Hepatocyte (in vitro differentiated cells): ENCODE measurements at regions not wholly inside any gene's neighbourhood (a gene's known extent, or its start where the extent isn't known, plus 50 kb on each side); places are given as distances from the start of the nearest gene placed in this dataset.

Source experiments
- DNase-seq: peaks from one replicate; pipeline ENCODE4 v3.0.0-alpha.2; 2016; ENCODE audit warnings: low spot score
- H2AFZ ChIP-seq: fragments of 200-600 bp; sonication (generic); 2 replicates; pipeline ENCODE4 v1.6.0; 2016; ENCODE audit warnings: antibody characterized with exemption, mild to moderate bottlenecking
- H3K27ac ChIP-seq: fragments of 200-600 bp; sonication (generic); 2 replicates; pipeline ENCODE4 v1.5.1; 2016; ENCODE audit warnings: mild to moderate bottlenecking
- H3K27me3 ChIP-seq: fragments of 200-600 bp; sonication (generic); 2 replicates; pipeline ENCODE4 v1.6.1; 2016
- H3K36me3 ChIP-seq: fragments of 200-600 bp; sonication (generic); replicated peaks from 2 replicates; pipeline ENCODE4 v1.5.1; 2016; ENCODE audit warnings: low read depth; ENCODE audit not compliant: insufficient read depth
- H3K4me1 ChIP-seq: fragments of 200-600 bp; sonication (generic); 2 replicates; pipeline ENCODE4 v1.5.1; 2016; ENCODE audit warnings: mild to moderate bottlenecking, moderate library complexity; ENCODE audit not compliant: insufficient read depth
- H3K4me2 ChIP-seq: fragments of 200-600 bp; sonication (generic); 2 replicates; pipeline ENCODE4 v1.6.0; 2016
- H3K4me3 ChIP-seq: fragments of 200-600 bp; sonication (generic); 2 replicates; pipeline ENCODE4 v1.5.1; 2016; ENCODE audit warnings: mild to moderate bottlenecking
- H3K79me2 ChIP-seq: fragments of 200-600 bp; sonication (generic); 2 replicates; pipeline ENCODE4 v1.6.0; 2017; ENCODE audit warnings: mild to moderate bottlenecking
- H3K9me2 ChIP-seq: fragments of 200-600 bp; sonication (generic); replicated peaks from 2 replicates; pipeline ENCODE4 v1.6.0; 2017; ENCODE audit warnings: mild to moderate bottlenecking; ENCODE audit not compliant: insufficient read depth
- H3K9me3 ChIP-seq: fragments of 200-600 bp; sonication (generic); 2 replicates; pipeline ENCODE4 v1.5.1; 2016; ENCODE audit warnings: low read depth, mild to moderate bottlenecking
- H4K20me1 ChIP-seq: fragments of 200-600 bp; sonication (generic); 2 replicates; pipeline ENCODE4 v1.6.0; 2016; ENCODE audit warnings: mild to moderate bottlenecking; ENCODE audit not compliant: insufficient read depth, poor library complexity, severe bottlenecking
- EZH2 ChIP-seq: fragments of 200-600 bp; sonication (generic); IDR thresholded peaks from 2 replicates; pipeline ENCODE4 v1.6.1; 2016; ENCODE audit warnings: antibody characterized with exemption, mild to moderate bottlenecking, borderline replicate concordance
- EZH2phosphoT487 ChIP-seq: fragments of 200-600 bp; sonication (generic); IDR thresholded peaks from one replicate; pipeline ENCODE4 v1.6.1; 2018; ENCODE audit warnings: antibody characterized with exemption, mild to moderate bottlenecking, low read depth, moderate library complexity; ENCODE audit not compliant: unreplicated experiment, severe bottlenecking
- WGBS: methylation state at CpG from one replicate; pipeline ENCODE4 v1.1.6; 2016; ENCODE audit warnings: low lambda C conversion rate; ENCODE audit errors: missing lambda C conversion rate; 5-methylcytosine and 5-hydroxymethylcytosine counted together
- TF ChIP-seq, protein P1 (sequence below): fragments of 200-600 bp; sonication (generic); IDR thresholded peaks from 2 replicates; pipeline ENCODE4 v1.5.1; 2016; ENCODE audit warnings: antibody characterized with exemption, mild to moderate bottlenecking; ENCODE audit not compliant: poor library complexity

- no peak overlapping the region for H3K4me2 ChIP-seq
- H3K27me3 ChIP-seq, result no peaks in the 10 kb centered on the region
- peaks cover 28% of the 10 kb centered on the region for H3K4me1 ChIP-seq
- no peaks in the 10 kb centered on the region for H3K79me2 ChIP-seq
- no peaks in the 10 kb centered on the region for H3K36me3 ChIP-seq
- no peak overlapping the region for H2AFZ ChIP-seq
- H3K27ac ChIP-seq, result peak overlapping the region; percentile 40
- no peaks in the 10 kb centered on the region for H4K20me1 ChIP-seq
- H3K9me2 ChIP-seq, result no peaks in the 10 kb centered on the region
- no peak for DNase-seq
- no peaks in the 10 kb centered on the region for H3K9me3 ChIP-seq
- TF ChIP-seq, protein P1, sequence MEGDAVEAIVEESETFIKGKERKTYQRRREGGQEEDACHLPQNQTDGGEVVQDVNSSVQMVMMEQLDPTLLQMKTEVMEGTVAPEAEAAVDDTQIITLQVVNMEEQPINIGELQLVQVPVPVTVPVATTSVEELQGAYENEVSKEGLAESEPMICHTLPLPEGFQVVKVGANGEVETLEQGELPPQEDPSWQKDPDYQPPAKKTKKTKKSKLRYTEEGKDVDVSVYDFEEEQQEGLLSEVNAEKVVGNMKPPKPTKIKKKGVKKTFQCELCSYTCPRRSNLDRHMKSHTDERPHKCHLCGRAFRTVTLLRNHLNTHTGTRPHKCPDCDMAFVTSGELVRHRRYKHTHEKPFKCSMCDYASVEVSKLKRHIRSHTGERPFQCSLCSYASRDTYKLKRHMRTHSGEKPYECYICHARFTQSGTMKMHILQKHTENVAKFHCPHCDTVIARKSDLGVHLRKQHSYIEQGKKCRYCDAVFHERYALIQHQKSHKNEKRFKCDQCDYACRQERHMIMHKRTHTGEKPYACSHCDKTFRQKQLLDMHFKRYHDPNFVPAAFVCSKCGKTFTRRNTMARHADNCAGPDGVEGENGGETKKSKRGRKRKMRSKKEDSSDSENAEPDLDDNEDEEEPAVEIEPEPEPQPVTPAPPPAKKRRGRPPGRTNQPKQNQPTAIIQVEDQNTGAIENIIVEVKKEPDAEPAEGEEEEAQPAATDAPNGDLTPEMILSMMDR, result no peak
- no peak for TF ChIP-seq EZH2
- TF ChIP-seq EZH2phosphoT487, result no peak
- WGBS, result 80% methylated on average over 4 of the region's 4 CpGs
- no peak overlapping the region for H3K4me3 ChIP-seq
Measured at GRCh38 chr2:8102470-8102869, 579.4 kb upstream of the ID2 start.

- no peaks in the 10 kb centered on the region for H3K9me3 ChIP-seq
- no peaks in the 10 kb centered on the region for H3K79me2 ChIP-seq
- peaks cover 28% of the 10 kb centered on the region for H3K4me1 ChIP-seq
- peak; percentile 61 for DNase-seq
- peak overlapping the region; percentile 1 for H3K4me2 ChIP-seq
- H2AFZ ChIP-seq, result no peak overlapping the region
- H3K4me3 ChIP-seq, result no peak overlapping the region
- WGBS, result 36% methylated on average over 6 of the region's 6 CpGs
- H3K27ac ChIP-seq, result peak overlapping the region; percentile 40
- H3K36me3 ChIP-seq, result no peaks in the 10 kb centered on the region
- H4K20me1 ChIP-seq, result no peaks in the 10 kb centered on the region
- no peaks in the 10 kb centered on the region for H3K9me2 ChIP-seq
- no peaks in the 10 kb centered on the region for H3K27me3 ChIP-seq
- TF ChIP-seq, protein P1, result no peak
- TF ChIP-seq EZH2phosphoT487 (no peak), EZH2 (no peak)
Measured at GRCh38 chr2:8103085-8103708, 578.7 kb upstream of the ID2 start.

DNA sequence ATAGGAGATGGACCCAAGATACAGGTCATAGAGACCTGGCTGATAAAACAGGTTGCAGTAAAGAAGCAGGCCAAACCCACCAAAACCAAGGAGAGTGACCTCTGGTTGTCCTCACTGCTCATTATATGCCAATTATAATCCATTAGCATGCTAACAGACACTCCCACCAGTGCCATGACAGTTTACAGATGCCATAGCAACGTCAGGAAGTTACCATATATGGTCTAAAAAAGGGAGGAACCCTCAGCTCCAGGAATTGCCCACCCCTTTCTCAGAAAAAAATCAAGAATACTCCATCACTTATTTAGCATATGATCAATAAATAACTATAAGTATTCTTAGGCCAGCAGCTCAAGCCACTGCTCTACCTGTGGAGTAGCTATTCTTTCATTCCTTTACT, 574.7 kb upstream of the ID2 start:
- Histone ChIP-seq H3K4me1 (peaks cover 20% of the 10 kb centered on the region), H3K27me3 (no peaks in the 10 kb centered on the region), H3K79me2 (no peaks in the 10 kb centered on the region), H3K9me2 (no peaks in the 10 kb centered on the region), H3K27ac (no peak overlapping the region), H3K4me3 (no peak overlapping the region), H3K36me3 (no peaks in the 10 kb centered on the region), H4K20me1 (no peaks in the 10 kb centered on the region), H2AFZ (no peak overlapping the region), H3K9me3 (no peaks in the 10 kb centered on the region), H3K4me2 (no peak overlapping the region)
- 68% methylated on average over 1 of the region's 1 CpG for WGBS
- DNase-seq, result no peak
- TF ChIP-seq EZH2phosphoT487, result no peak

DNA sequence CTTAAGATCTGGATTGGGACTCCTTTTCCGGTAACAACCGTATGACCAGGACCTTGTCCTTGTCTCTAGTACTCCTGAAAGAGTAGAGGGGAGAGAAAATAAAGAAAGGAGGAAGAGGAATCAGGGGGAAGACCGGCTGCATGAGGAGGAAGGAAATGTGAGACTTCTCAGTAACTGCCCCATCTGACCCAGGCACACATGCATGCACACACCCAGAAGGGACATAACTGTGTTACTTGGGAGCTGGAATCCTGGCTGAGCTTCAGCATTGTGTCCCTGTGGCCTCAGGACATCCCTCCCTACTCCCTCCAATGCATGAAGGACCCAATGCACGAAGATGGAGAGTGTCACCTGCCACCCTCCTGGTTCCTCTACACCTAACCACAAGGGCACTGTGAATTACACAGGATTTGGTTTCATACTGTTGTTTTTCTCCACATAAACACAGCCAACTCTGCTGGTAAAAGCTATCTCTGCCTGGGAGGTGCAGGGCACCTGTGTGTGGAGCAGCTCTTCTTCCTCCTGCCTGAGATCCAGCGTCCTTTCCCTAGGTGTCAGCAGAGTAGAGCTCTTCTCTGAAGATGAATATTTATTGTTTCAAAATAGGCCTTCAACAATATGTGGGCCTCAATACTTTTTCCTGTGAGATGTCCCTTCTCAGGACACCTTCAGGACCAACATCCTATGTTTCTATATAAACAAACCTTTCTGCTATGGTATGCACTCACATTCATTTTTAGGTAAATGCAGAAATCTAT, 574.1 kb upstream of the ID2 start:
- Histone ChIP-seq H2AFZ (no peak overlapping the region), H3K36me3 (no peaks in the 10 kb centered on the region), H3K4me3 (no peak overlapping the region), H3K9me3 (no peaks in the 10 kb centered on the region), H3K4me2 (no peak overlapping the region), H3K4me1 (peaks cover 14% of the 10 kb centered on the region), H3K27me3 (no peaks in the 10 kb centered on the region), H3K9me2 (no peaks in the 10 kb centered on the region), H4K20me1 (no peaks in the 10 kb centered on the region), H3K27ac (no peak overlapping the region), H3K79me2 (no peaks in the 10 kb centered on the region)
- whole genome bisulfite sequencing, result 89% methylated on average over 5 of the region's 5 CpGs
- DNase-seq, result no peak
- TF ChIP-seq, protein P1, result no peak
- TF ChIP-seq EZH2phosphoT487 (no peak), EZH2 (no peak)
